Vagina (tissue), 2 donors: ENCODE measurements at regions not wholly inside any gene's neighbourhood (a gene's known extent, or its start where the extent isn't known, plus 50 kb on each side); places are given as distances from the start of the nearest gene placed in this dataset.

Experiments
- CTCF ChIP-seq, 3 experiments: fragments of 450-650 bp in 2 of 3; fragments of 200-600 bp in 1 of 3; sonication (generic) in 1 of 3; IDR thresholded peaks; one replicate each; pipeline ENCODE4 v1.5.1; 2017 to 2019; ENCODE audit warnings: antibody characterized with exemption in 3 of 3, mild to moderate bottlenecking in 2 of 3, moderate library complexity in 2 of 3
- POLR2AphosphoS5 ChIP-seq, 2 donors: sonication (generic); formaldehyde crosslinking; IDR thresholded peaks; one replicate each; pipeline ENCODE4 v1.9.0; 2017; ENCODE audit warnings: antibody characterized with exemption in 2 of 2, mild to moderate bottlenecking in 2 of 2, low read depth in 1 of 2; ENCODE audit not compliant: insufficient read depth in 1 of 2

DNA sequence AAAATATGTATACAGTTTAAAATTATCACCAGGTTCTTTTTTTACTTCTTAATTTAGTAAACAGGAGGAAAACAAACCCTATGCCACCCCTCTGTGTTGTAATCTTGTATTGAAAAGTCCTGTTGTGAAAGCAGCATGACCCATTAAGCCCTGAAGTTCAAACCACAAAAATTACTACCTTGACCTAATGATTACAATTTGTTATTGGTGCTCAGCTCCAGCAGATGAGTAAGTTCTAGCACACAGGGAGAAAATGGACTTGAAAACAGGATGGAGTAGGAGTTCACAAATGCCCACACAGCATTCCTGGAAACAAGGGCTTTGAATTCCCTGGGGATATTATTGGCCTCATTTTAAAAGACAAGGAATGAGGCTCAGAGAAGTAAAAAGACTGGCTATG is 505.8 kb upstream of the ERCC4 start:
- TF ChIP-seq CTCF (IDR thresholded peaks at IDR 0.05) (no peak), POLR2AphosphoS5 (IDR thresholded peaks at IDR 0.05; ENCODE audit: insufficient read depth in 1 of 2, low read depth in 1 of 2) (no peak)
